ENCODE measurements at regions not wholly inside any gene's neighbourhood (a gene's known extent, or its start where the extent isn't known, plus 50 kb on each side); places are given as distances from the start of the nearest gene placed in this dataset.
"Not testable (repeated sequence)": the region's sequence is repeated elsewhere in the genome, so short reads cannot be mapped to it uniquely, and the experiment has no call there.

DNA sequence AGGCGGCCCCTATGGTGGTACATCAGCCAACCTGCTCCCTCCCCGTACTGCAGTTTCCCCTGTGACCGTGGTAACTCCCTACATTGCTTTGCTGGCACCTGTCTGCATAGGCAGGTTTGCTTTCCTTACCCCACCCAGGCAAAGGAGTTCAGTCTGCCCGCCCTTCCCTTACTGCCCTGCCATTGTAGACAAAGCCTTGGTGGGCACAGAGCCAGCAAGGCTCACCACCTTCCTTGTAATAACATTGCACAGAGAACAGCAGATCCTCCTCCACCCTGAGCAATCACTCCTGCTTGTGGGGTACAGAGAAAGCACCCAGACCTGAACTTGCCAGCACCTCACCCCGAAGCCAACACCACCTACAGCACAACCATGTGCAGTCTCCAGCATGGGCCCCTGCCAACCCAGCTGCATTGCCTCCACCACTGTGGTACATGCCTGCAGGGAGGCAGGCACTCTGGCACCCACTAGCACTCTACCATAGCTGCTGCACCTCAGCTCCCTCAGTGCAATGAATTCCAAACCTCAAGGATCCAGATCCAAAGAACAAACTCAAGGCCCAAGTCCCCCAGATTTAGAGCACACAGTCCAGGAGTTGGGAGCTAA, 192.7 kb upstream of the KCNMB2 start:
- Mint-ChIP-seq H3K4me1 (peaks cover 11% of the 10 kb centered on the region), H3K36me3 (peaks cover 3% of the 10 kb centered on the region; the same call in 1 of the 2 replicates), H3K27me3 (ENCODE audit: low read depth) (no peaks in the 10 kb centered on the region), H3K27ac (no peak overlapping the region), H3K4me3 (no peak overlapping the region), H3K9me3 (peaks cover 6% of the 10 kb centered on the region)
- TF ChIP-seq, protein P1, sequence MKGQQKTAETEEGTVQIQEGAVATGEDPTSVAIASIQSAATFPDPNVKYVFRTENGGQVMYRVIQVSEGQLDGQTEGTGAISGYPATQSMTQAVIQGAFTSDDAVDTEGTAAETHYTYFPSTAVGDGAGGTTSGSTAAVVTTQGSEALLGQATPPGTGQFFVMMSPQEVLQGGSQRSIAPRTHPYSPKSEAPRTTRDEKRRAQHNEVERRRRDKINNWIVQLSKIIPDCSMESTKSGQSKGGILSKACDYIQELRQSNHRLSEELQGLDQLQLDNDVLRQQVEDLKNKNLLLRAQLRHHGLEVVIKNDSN (CRISPR knock-in tag; IDR thresholded peaks at IDR 0.05): no peak
- POLR2A ChIA-PET: no interaction called here
- CTCF ChIA-PET: interaction anchor here (0.5 to 1.2 kb wide), 3 partner anchors 42 to 1307 kb away, joined by 3 to 4 read pairs (median 3); no protein-coding TSS in a partner anchor
- DNase-seq (ENCODE audit: low spot score): no peak
- no peak for ATAC-seq

DNA sequence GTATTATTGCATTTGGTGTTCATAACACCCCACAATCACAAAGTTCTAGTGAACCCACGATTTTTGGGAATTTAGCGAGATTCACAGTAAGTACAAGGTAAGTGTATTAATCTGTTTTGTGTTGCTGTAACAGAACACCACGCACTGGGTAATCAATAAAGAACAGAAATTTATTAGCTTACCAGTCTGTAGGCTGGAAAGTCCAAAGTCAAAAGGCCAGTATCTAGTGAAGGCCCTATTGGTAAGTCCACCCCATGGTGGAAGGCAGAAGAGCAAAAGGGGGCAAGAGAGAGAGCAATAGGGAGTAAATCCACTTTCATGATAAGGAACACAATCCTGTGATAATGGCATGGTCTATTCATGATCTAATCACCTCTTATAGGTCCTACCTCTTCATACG, 190.3 kb upstream of the KCNMB2 start:
- DNase-seq (ENCODE audit: low spot score) (no peak), ATAC-seq (no peak)
- H3K27ac Mint-ChIP-seq: no peak overlapping the region
- H3K36me3 Mint-ChIP-seq: peaks cover 10% of the 10 kb centered on the region; the same call in 1 of the 2 replicates
- H3K27me3 Mint-ChIP-seq (ENCODE audit: low read depth): no peaks in the 10 kb centered on the region; the same call in 1 of the 2 replicates
- H3K4me1 Mint-ChIP-seq: peaks cover 11% of the 10 kb centered on the region
- ChIA-PET CTCF (no interaction called here), POLR2A (interaction anchor here (0.6 kb wide), 1 partner anchor 970 kb away, joined by 5 read pairs; no protein-coding TSS in a partner anchor)
- H3K9me3 Mint-ChIP-seq: peaks cover 17% of the 10 kb centered on the region
- no peak overlapping the region for H3K4me3 Mint-ChIP-seq
- TF ChIP-seq SMAD4 (CRISPR knock-in tag; IDR thresholded peaks at IDR 0.05) (no peak), TEAD1 (CRISPR knock-in tag; IDR thresholded peaks at IDR 0.05) (no peak), NFATC4 (CRISPR knock-in tag; IDR thresholded peaks at IDR 0.05) (no peak), MYBL2 (CRISPR knock-in tag; IDR thresholded peaks at IDR 0.05) (no peak)
- TF ChIP-seq, protein P2, sequence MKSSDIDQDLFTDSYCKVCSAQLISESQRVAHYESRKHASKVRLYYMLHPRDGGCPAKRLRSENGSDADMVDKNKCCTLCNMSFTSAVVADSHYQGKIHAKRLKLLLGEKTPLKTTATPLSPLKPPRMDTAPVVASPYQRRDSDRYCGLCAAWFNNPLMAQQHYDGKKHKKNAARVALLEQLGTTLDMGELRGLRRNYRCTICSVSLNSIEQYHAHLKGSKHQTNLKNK (CRISPR knock-in tag; IDR thresholded peaks at IDR 0.05): no peak
- TF ChIP-seq, protein P3, sequence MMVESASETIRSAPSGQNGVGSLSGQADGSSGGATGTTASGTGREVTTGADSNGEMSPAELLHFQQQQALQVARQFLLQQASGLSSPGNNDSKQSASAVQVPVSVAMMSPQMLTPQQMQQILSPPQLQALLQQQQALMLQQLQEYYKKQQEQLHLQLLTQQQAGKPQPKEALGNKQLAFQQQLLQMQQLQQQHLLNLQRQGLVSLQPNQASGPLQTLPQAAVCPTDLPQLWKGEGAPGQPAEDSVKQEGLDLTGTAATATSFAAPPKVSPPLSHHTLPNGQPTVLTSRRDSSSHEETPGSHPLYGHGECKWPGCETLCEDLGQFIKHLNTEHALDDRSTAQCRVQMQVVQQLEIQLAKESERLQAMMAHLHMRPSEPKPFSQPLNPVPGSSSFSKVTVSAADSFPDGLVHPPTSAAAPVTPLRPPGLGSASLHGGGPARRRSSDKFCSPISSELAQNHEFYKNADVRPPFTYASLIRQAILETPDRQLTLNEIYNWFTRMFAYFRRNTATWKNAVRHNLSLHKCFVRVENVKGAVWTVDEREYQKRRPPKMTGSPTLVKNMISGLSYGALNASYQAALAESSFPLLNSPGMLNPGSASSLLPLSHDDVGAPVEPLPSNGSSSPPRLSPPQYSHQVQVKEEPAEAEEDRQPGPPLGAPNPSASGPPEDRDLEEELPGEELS (CRISPR knock-in tag; IDR thresholded peaks at IDR 0.05): no peak
- TF ChIP-seq, protein P4, sequence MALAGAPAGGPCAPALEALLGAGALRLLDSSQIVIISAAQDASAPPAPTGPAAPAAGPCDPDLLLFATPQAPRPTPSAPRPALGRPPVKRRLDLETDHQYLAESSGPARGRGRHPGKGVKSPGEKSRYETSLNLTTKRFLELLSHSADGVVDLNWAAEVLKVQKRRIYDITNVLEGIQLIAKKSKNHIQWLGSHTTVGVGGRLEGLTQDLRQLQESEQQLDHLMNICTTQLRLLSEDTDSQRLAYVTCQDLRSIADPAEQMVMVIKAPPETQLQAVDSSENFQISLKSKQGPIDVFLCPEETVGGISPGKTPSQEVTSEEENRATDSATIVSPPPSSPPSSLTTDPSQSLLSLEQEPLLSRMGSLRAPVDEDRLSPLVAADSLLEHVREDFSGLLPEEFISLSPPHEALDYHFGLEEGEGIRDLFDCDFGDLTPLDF (CRISPR knock-in tag; IDR thresholded peaks at IDR 0.05): no peak
- TF ChIP-seq, protein P5, sequence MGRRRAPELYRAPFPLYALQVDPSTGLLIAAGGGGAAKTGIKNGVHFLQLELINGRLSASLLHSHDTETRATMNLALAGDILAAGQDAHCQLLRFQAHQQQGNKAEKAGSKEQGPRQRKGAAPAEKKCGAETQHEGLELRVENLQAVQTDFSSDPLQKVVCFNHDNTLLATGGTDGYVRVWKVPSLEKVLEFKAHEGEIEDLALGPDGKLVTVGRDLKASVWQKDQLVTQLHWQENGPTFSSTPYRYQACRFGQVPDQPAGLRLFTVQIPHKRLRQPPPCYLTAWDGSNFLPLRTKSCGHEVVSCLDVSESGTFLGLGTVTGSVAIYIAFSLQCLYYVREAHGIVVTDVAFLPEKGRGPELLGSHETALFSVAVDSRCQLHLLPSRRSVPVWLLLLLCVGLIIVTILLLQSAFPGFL (CRISPR knock-in tag; IDR thresholded peaks at IDR 0.05; ENCODE audit: borderline replicate concordance): no peak
- TF ChIP-seq, protein P6, sequence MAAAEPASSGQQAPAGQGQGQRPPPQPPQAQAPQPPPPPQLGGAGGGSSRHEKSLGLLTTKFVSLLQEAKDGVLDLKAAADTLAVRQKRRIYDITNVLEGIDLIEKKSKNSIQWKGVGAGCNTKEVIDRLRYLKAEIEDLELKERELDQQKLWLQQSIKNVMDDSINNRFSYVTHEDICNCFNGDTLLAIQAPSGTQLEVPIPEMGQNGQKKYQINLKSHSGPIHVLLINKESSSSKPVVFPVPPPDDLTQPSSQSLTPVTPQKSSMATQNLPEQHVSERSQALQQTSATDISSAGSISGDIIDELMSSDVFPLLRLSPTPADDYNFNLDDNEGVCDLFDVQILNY (CRISPR knock-in tag; IDR thresholded peaks at IDR 0.05): no peak
- TF ChIP-seq, protein P7, sequence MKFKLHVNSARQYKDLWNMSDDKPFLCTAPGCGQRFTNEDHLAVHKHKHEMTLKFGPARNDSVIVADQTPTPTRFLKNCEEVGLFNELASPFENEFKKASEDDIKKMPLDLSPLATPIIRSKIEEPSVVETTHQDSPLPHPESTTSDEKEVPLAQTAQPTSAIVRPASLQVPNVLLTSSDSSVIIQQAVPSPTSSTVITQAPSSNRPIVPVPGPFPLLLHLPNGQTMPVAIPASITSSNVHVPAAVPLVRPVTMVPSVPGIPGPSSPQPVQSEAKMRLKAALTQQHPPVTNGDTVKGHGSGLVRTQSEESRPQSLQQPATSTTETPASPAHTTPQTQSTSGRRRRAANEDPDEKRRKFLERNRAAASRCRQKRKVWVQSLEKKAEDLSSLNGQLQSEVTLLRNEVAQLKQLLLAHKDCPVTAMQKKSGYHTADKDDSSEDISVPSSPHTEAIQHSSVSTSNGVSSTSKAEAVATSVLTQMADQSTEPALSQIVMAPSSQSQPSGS (CRISPR knock-in tag; IDR thresholded peaks at IDR 0.05; ENCODE audit: borderline replicate concordance, low read depth): no peak

DNA sequence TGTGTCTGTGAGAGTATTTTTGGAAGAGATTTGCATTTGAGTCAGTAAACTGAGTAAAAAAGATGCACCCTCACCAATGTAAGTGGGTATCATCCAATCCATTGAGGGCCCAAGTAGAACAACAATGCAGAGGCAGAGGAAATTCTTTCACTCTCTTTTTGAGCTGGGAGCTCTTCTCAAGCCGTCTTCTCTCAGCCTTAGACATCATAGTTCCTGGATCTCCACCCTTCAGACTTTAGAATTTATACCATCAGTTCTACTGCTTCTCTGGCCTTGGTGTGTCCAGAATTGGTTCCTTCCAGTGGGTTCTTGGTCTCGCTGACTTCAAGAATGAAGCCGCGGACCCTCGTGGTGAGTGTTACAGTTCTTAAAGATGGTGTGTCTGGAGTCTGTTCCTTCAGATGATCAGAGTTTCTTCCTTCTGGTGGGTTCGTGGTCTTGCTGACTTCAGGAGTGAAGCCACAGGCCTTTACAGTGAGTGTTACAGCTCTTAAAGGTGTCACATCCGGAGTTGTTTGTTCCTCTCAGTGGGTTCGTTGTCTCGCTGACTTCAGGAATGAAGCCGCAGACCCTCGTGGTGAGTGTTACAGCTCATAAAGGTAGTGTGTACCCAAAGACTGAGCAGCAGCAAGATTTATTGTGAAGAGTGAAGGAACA, 187.5 kb upstream of the KCNMB2 start:
- H3K27ac Mint-ChIP-seq; POLR2A ChIA-PET; H3K4me1 Mint-ChIP-seq; CTCF ChIA-PET; ATAC-seq; H3K36me3 Mint-ChIP-seq; H3K4me3 Mint-ChIP-seq; DNase-seq (ENCODE audit: low spot score); H3K27me3 Mint-ChIP-seq (ENCODE audit: low read depth): not testable (repeated sequence)
- peaks cover 15% of the 10 kb centered on the region for H3K9me3 Mint-ChIP-seq

DNA sequence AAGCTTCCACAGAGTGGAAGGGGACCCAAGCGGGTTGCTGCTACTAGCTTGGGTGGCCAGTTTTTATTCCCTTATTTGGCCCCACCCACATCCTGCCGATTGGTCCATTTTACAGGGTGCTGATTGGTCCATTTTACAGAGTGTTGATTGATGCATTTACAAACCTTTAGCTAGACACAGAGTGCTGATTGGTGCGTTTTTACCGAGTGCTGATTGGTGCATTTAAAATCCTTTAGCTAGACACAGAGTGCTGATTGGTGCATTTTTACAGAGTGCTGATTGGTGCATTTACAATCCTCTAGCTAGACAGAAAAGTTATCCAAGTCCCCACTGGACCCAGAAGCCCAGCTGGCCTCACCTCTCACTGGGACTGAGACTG, 187.0 kb upstream of the KCNMB2 start:
- H3K27ac Mint-ChIP-seq, POLR2A ChIA-PET, H3K36me3 Mint-ChIP-seq: not testable (repeated sequence)

More for the DNA sequence above, 187.0 kb upstream of the KCNMB2 start:
- CTCF ChIA-PET; H3K27me3 Mint-ChIP-seq (ENCODE audit: low read depth); H3K4me1 Mint-ChIP-seq; DNase-seq (ENCODE audit: low spot score); ATAC-seq; H3K4me3 Mint-ChIP-seq: not testable (repeated sequence)
- peaks cover 13% of the 10 kb centered on the region for H3K9me3 Mint-ChIP-seq
